Body of pancreas (tissue), 4 donors: ENCODE measurements at regions not wholly inside any gene's neighbourhood (a gene's known extent, or its start where the extent isn't known, plus 50 kb on each side); places are given as distances from the start of the nearest gene placed in this dataset.

Experiments used
- ATAC-seq: fragments of 150-250 bp; one replicate; pipeline ENCODE4 v1.9.1; 2016
- DNase-seq, 4 donors: peaks; one replicate each; pipeline ENCODE4 v3.0.0-alpha.2; 2019
- H3K27ac ChIP-seq, 4 donors: fragments of 200-600 bp; sonication (generic); 1 replicate in 3 of 4; 2 replicates in 1 of 4; pipeline versions ENCODE4 v1.5.1 to v1.6.1; 2016 to 2019; ENCODE audit warnings: mild to moderate bottlenecking in 1 of 4, mixed read lengths in 1 of 4, moderate library complexity in 1 of 4
- H3K27me3 ChIP-seq, 2 donors: fragments of 200-600 bp; sonication (generic); one replicate each; pipeline ENCODE4 v1.6.0; 2016; ENCODE audit warnings: mild to moderate bottlenecking in 1 of 2
- H3K36me3 ChIP-seq, 2 donors: fragments of 200-600 bp; sonication (generic); replicated peaks in 1 of 2; 2 replicates each; pipeline ENCODE4 v1.5.1; 2016; ENCODE audit warnings: low read depth in 2 of 2; ENCODE audit not compliant: insufficient read depth in 1 of 2
- H3K4me1 ChIP-seq: fragments of 200-600 bp; sonication (generic); one replicate; pipeline ENCODE4 v1.6.0; 2016
- H3K4me3 ChIP-seq, 2 donors: fragments of 200-600 bp; sonication (generic); 1 replicate in 1 of 2; 2 replicates in 1 of 2; pipeline ENCODE4 v1.5.1; 2016 to 2019
- H3K9me3 ChIP-seq, 3 donors: fragments of 200-600 bp; sonication (generic); 1 replicate in 2 of 3; 2 replicates in 1 of 3; pipeline ENCODE4 v1.5.1; 2016
- CTCF ChIP-seq, 7 experiments: fragments of 450-650 bp in 4 of 7; fragments of 200-600 bp in 3 of 7; sonication (generic) in 3 of 7; IDR thresholded peaks; one replicate each; pipeline ENCODE4 v1.5.1; 2016 to 2019; ENCODE audit warnings: antibody characterized with exemption in 7 of 7
- POLR2A ChIP-seq, 3 donors: fragments of 450-650 bp; IDR thresholded peaks; one replicate each; pipeline ENCODE4 v1.6.1; 2016; ENCODE audit warnings: antibody characterized with exemption in 3 of 3, mild to moderate bottlenecking in 2 of 3
- WGBS, 2 donors: methylation state at CpG; one replicate each; pipeline ENCODE4 v1.1.5; 2017; 5-methylcytosine and 5-hydroxymethylcytosine counted together
- intact Hi-C: fragments of 100-400 bp; cut with DNase I; formaldehyde crosslinking; loops from one replicate; pipeline ENCODE4 v1.15.1; 2023

GRCh38 chr4:30919458-30919857 is 199.3 kb downstream of the PCDH7 start:
- TF ChIP-seq CTCF (IDR thresholded peaks at IDR 0.05) (no peak), POLR2A (IDR thresholded peaks at IDR 0.05) (no peak)
- H3K27me3 ChIP-seq = no peaks in the 10 kb centered on the region
- ATAC-seq (no peak), DNase-seq (no peak)
- H3K4me1 ChIP-seq = no peaks in the 10 kb centered on the region
- no peak overlapping the region for H3K4me3 ChIP-seq
- no peak overlapping the region for H3K27ac ChIP-seq
- H3K9me3 ChIP-seq = no peaks in the 10 kb centered on the region
- intact Hi-C loops = no loop called here
- 51 to 65% methylated on average over 1 of the region's 1 CpG for WGBS, 2 donors
- no peaks in the 10 kb centered on the region for H3K36me3 ChIP-seq

- intact Hi-C loops = no loop called here
- TF ChIP-seq CTCF (IDR thresholded peaks at IDR 0.05) (no peak), POLR2A (IDR thresholded peaks at IDR 0.05) (no peak)
- no peaks in the 10 kb centered on the region for H3K4me1 ChIP-seq
- 74 to 77% methylated on average over 11 of the region's 11 CpGs for WGBS, 2 donors
- H3K4me3 ChIP-seq = no peak overlapping the region
- no peaks in the 10 kb centered on the region for H3K27me3 ChIP-seq
- DNase-seq (no peak), ATAC-seq (no peak)
- H3K9me3 ChIP-seq = no peaks in the 10 kb centered on the region
- H3K27ac ChIP-seq = no peak overlapping the region
- no peaks in the 10 kb centered on the region for H3K36me3 ChIP-seq
Measured at GRCh38 chr4:30920043-30920442, 199.9 kb downstream of the PCDH7 start.

GRCh38 chr4:30922625-30923024 is 202.5 kb downstream of the PCDH7 start:
- Histone ChIP-seq H3K9me3 (no peaks in the 10 kb centered on the region), H3K36me3 (no peaks in the 10 kb centered on the region), H3K4me3 (no peak overlapping the region), H3K27me3 (no peaks in the 10 kb centered on the region), H3K27ac (no peak overlapping the region), H3K4me1 (no peaks in the 10 kb centered on the region)
- WGBS, 2 donors = 65 to 70% methylated on average over 4 of the region's 4 CpGs
- intact Hi-C loops = no loop called here
- TF ChIP-seq POLR2A (IDR thresholded peaks at IDR 0.05) = no peak
- TF ChIP-seq CTCF (IDR thresholded peaks at IDR 0.05) = no peak
- ATAC-seq (no peak), DNase-seq (no peak)

GRCh38 chr4:30924495-30924894 is 204.3 kb downstream of the PCDH7 start:
- TF ChIP-seq POLR2A (IDR thresholded peaks at IDR 0.05) (no peak), CTCF (IDR thresholded peaks at IDR 0.05) (no peak)
- Histone ChIP-seq H3K9me3 (no peaks in the 10 kb centered on the region), H3K27me3 (no peaks in the 10 kb centered on the region), H3K36me3 (no peaks in the 10 kb centered on the region), H3K27ac (no peak overlapping the region), H3K4me3 (no peak overlapping the region), H3K4me1 (no peaks in the 10 kb centered on the region)
- no peak for ATAC-seq
- DNase-seq = no peak
- intact Hi-C loops = no loop called here

- no peak overlapping the region for H3K27ac ChIP-seq
- TF ChIP-seq POLR2A (IDR thresholded peaks at IDR 0.05) (no peak), CTCF (IDR thresholded peaks at IDR 0.05) (no peak)
- H3K36me3 ChIP-seq = no peaks in the 10 kb centered on the region
- ATAC-seq = no peak
- H3K27me3 ChIP-seq = no peaks in the 10 kb centered on the region
- DNase-seq = no peak
- H3K4me3 ChIP-seq = no peak overlapping the region
- no peaks in the 10 kb centered on the region for H3K4me1 ChIP-seq
- 77 to 81% methylated on average over 2 of the region's 2 CpGs for WGBS, 2 donors
- intact Hi-C loops = no loop called here
- H3K9me3 ChIP-seq = no peaks in the 10 kb centered on the region
Measured at GRCh38 chr4:30929649-30930048, 209.5 kb downstream of the PCDH7 start.
